LNCaP clone FGC (cell line): ENCODE measurements at regions not wholly inside any gene's neighbourhood (a gene's known extent, or its start where the extent isn't known, plus 50 kb on each side); places are given as distances from the start of the nearest gene placed in this dataset.

Source experiments
- DNase-seq: peaks from one replicate; pipeline ENCODE4 v3.0.0-alpha.2; 2011; ENCODE audit warnings: low read depth
- H3K4me3 ChIP-seq: 2 replicates; pipeline ENCODE4 v1.5.1; 2011; ENCODE audit warnings: mild to moderate bottlenecking, low read depth, low read length, control low read depth
- TF ChIP-seq, protein P1 (sequence below): IDR thresholded peaks from 2 replicates; pipeline ENCODE4 v1.5.1; 2012; ENCODE audit warnings: mild to moderate bottlenecking; ENCODE audit not compliant: control insufficient read depth, insufficient read depth; ENCODE audit errors: extremely low read depth

DNA sequence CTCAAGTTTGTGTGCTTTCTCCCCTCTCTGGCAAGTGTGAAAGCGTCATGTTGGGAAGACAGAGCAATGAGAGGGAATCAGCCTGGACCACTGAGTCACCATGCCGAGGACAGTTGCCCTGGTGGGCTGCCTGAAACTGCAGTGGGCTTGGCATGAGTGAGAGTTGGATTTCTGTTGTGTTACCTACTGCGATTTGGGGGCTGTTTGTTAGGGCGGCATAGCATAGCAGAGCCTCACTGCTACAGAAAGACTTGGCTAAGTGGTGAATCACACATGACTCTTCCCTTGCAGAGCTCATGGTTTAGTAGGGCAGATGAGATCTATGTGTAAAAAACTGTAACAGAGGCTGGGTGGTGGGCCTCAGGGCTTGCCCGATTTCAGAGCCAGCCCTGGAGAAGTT, 324.6 kb downstream of the C16orf95 start:
- no peak overlapping the region for H3K4me3 ChIP-seq
- TF ChIP-seq, protein P1, sequence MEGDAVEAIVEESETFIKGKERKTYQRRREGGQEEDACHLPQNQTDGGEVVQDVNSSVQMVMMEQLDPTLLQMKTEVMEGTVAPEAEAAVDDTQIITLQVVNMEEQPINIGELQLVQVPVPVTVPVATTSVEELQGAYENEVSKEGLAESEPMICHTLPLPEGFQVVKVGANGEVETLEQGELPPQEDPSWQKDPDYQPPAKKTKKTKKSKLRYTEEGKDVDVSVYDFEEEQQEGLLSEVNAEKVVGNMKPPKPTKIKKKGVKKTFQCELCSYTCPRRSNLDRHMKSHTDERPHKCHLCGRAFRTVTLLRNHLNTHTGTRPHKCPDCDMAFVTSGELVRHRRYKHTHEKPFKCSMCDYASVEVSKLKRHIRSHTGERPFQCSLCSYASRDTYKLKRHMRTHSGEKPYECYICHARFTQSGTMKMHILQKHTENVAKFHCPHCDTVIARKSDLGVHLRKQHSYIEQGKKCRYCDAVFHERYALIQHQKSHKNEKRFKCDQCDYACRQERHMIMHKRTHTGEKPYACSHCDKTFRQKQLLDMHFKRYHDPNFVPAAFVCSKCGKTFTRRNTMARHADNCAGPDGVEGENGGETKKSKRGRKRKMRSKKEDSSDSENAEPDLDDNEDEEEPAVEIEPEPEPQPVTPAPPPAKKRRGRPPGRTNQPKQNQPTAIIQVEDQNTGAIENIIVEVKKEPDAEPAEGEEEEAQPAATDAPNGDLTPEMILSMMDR = no peak
- DNase-seq = no peak

DNA sequence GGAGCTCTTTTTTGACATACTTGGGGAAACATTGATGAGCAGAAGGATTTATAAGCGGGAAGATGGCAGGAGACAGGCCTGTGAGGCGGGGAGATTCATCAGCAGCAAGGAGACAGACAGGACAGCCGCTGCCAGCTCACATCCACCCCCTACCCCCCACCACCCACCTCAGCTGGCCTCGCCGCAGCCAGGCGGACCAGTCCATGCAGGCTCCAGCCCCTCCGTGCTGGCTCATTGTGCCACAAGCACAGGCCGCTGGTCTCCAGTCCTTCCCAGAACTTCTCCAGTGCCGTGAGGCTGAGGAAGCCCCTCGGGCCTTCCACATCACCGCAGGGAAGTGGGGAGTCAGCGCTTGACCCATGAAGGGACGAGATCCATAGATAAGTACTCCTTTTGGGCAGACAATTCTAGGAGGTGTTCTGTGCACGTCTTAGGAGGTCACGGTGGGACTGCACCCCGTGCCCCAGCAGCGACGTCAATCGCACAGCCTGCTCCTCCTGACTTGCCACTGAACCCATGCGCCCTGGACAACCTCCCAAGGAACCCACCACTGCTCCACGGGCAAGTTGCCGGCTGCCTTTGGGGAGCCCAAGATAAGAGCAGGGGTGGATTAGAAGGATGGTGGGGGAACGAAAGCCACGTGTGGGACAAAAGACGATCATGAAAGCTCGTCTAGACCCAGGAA, 323.6 kb downstream of the C16orf95 start:
- TF ChIP-seq, protein P1 = no peak
- no peak overlapping the region for H3K4me3 ChIP-seq
- DNase-seq = no peak

DNA sequence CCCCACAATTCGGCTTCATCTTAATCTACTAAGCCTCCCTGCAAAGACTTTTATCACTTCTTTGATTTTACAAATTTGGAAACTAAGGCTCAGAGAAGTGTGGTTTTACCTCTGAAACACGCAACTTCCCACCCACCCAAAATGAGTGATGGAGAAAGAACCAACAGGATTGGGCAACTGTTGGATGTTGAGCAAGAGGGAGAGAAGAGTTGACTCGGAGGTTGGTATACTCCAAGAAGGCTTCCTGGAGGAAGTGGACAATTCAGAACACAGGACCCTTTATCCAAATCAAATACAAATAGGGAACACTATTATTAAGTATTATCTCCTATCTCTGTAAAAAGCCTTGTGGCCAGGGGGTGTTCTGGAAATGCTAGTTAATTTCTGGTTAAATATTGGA, 323.0 kb downstream of the C16orf95 start:
- no peak overlapping the region for H3K4me3 ChIP-seq
- no peak for DNase-seq
- TF ChIP-seq, protein P1 = no peak

DNA sequence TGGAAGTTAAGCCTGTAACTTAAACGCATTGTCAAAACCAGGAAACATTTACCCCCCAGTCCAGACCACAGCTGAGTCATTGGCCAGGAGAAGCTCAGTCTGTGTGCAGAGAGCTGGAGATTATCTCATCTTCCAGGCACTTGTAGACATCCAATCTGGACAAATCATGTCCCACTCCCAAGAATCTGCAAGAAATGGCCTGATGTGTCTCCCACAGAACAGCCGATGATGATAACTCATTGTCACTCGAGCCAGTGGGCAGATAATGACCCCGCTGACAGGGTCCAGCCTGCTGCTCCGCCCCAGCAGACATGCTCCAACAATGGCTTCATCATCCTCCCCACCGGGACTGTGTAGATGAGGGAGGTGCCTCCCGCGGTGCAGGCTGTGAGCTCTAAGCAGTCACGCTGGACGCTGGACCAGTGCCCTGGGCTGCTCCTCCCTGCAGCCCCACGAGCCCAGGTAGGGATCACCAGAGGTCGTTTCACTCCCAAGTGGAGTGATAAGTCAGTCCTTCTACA, 322.5 kb downstream of the C16orf95 start:
- DNase-seq = no peak

DNA sequence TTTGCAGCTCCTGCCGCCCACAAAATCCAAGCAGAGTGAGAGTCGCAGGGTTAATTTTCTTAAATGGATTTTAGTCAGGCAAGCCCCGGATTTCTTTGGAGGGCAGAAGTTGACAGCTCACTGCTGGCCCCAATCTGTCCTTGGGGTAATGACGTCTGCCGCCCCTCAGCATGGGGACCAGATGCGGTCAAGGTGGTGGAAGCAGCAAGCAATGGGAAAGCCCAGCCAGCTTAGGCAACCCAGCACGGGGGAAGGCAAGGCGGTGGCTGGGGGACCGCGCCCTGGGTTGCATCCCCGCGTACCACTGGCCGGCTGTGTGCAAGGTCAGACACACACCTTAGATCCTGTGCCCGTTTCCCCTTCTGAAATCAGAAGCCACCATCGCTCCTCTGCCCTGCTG, 321.7 kb downstream of the C16orf95 start:
- H3K4me3 ChIP-seq = no peak overlapping the region
- DNase-seq = no peak
- TF ChIP-seq, protein P1 = no peak

More for the DNA sequence above, 322.5 kb downstream of the C16orf95 start:
- H3K4me3 ChIP-seq = no peak overlapping the region
- TF ChIP-seq, protein P1 = no peak

DNA sequence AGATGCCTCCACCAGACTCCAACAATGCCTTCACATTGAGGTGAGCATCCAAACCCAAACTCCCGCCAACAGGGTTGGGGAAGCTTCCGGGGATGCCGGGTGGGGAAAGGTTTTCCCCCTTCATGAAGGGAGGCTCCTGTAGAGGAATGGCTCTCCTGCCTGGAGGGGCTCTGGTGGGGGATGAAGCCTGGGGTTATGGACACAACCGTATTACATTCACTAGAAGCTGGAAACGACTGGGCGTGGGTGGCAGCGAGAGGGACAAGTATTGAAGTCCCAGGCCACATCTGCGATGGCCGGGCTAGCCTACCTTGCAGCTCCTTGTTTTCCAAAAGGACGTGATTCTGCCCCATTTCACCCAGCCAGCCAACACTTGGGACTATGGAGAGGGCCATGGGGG, 321.1 kb downstream of the C16orf95 start:
- no peak overlapping the region for H3K4me3 ChIP-seq
- no peak for DNase-seq
- TF ChIP-seq, protein P1 = no peak

DNA sequence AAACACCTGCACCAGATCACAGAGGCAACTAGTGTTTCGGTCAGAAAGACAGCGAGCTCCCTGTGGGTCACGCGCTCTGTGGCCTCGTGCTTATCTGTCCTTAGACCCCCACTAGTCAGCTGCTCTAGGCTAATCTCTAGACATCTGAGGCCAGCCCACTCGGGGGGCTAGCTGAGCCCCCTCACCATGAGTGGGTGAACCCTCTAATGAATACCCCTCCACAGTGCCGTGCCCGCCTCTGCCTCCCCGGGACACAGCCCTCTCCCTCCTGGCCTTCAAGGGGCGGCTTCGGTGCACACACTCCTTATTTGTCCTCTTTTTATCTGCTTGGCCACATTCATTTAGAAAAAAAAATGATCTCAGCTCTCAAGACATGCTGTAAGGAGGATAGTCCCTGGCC, 320.1 kb downstream of the C16orf95 start:
- no peak for DNase-seq
- no peak overlapping the region for H3K4me3 ChIP-seq
- TF ChIP-seq, protein P1 = no peak
